Ishikawa (cell line): ENCODE measurements at regions not wholly inside any gene's neighbourhood (a gene's known extent, or its start where the extent isn't known, plus 50 kb on each side); places are given as distances from the start of the nearest gene placed in this dataset.

Source experiments
- EP300 ChIP-seq: IDR thresholded peaks from 2 replicates; pipeline ENCODE4 v1.6.1; 2012; ENCODE audit warnings: borderline replicate concordance
- FOXM1 ChIP-seq: IDR thresholded peaks from 2 replicates; pipeline ENCODE4 v1.6.1; 2012; ENCODE audit warnings: low read depth, borderline replicate concordance
- REST ChIP-seq: IDR thresholded peaks from 2 replicates; pipeline ENCODE4 v1.6.1; 2012; ENCODE audit warnings: low read depth, mild to moderate bottlenecking
- USF1 ChIP-seq: IDR thresholded peaks from 2 replicates; pipeline ENCODE4 v1.6.1; 2012

GRCh38 chr10:15426115-15426514 lies 55.0 kb upstream of the FAM171A1 start:
- TF ChIP-seq USF1 (no peak), EP300 (no peak), REST (no peak), FOXM1 (no peak)
